HEK293 (cell line): ENCODE measurements at regions not wholly inside any gene's neighbourhood (a gene's known extent, or its start where the extent isn't known, plus 50 kb on each side); places are given as distances from the start of the nearest gene placed in this dataset.

Source experiments
- TCF7L2 ChIP-seq: IDR thresholded peaks from 2 replicates; pipeline ENCODE4 v1.6.1; 2011; ENCODE audit warnings: low read depth, mild to moderate bottlenecking, inconsistent platforms, low read length, moderate library complexity, borderline replicate concordance
- ZBTB1 ChIP-seq: fragments of 450-650 bp; formaldehyde crosslinking; IDR thresholded peaks from 2 replicates; pipeline ENCODE4 v1.5.1; 2016; ENCODE audit warnings: missing biosample characterization, missing genetic modification characterization
- ZBTB7A ChIP-seq: fragments of 450-650 bp; formaldehyde crosslinking; IDR thresholded peaks from 2 replicates; pipeline ENCODE4 v1.5.1; 2016; ENCODE audit warnings: low read depth, missing biosample characterization, missing genetic modification characterization
- ZNF174 ChIP-seq: fragments of 450-650 bp; formaldehyde crosslinking; IDR thresholded peaks from 2 replicates; pipeline ENCODE4 v1.5.0; 2017; ENCODE audit warnings: missing biosample characterization, mild to moderate bottlenecking, missing genetic modification characterization
- ZNF354C ChIP-seq: fragments of 450-650 bp; formaldehyde crosslinking; IDR thresholded peaks from 2 replicates; pipeline ENCODE4 v1.5.1; 2016; ENCODE audit warnings: missing biosample characterization, missing genetic modification characterization, low read depth, borderline replicate concordance
- ZNF416 ChIP-seq: fragments of 450-650 bp; formaldehyde crosslinking; IDR thresholded peaks from 2 replicates; pipeline ENCODE4 v1.5.1; 2016; ENCODE audit warnings: missing biosample characterization, missing genetic modification characterization
- ZNF664 ChIP-seq: fragments of 450-650 bp; formaldehyde crosslinking; IDR thresholded peaks from 2 replicates; pipeline ENCODE4 v1.5.1; 2016; ENCODE audit warnings: missing biosample characterization, missing genetic modification characterization
- TF ChIP-seq, protein P1 (sequence below): fragments of 450-650 bp; formaldehyde crosslinking; IDR thresholded peaks from 2 replicates; pipeline ENCODE4 v1.5.1; 2016; ENCODE audit warnings: missing biosample characterization, missing genetic modification characterization

DNA sequence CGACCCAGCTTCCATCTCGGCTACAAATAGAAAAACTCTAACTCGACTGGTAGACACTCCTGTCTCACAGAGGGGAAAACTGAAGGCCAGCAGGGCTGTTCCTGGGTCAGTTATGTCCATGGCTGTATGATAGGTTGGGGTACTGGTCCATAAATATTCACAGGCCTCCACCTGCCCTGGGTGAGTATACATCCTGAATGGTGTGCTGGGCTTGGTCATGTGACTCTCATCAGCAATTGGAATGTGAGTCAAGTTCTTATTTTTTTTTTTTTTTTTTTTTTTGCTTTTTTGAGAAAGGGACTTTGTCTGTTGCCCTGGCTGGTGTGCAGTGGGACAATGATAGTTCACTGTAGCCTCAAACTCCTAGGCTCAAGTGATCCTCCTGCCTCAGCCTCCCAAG, 58.3 kb upstream of the NEK6 start:
- no peak for TF ChIP-seq TCF7L2
- TF ChIP-seq, protein P1, sequence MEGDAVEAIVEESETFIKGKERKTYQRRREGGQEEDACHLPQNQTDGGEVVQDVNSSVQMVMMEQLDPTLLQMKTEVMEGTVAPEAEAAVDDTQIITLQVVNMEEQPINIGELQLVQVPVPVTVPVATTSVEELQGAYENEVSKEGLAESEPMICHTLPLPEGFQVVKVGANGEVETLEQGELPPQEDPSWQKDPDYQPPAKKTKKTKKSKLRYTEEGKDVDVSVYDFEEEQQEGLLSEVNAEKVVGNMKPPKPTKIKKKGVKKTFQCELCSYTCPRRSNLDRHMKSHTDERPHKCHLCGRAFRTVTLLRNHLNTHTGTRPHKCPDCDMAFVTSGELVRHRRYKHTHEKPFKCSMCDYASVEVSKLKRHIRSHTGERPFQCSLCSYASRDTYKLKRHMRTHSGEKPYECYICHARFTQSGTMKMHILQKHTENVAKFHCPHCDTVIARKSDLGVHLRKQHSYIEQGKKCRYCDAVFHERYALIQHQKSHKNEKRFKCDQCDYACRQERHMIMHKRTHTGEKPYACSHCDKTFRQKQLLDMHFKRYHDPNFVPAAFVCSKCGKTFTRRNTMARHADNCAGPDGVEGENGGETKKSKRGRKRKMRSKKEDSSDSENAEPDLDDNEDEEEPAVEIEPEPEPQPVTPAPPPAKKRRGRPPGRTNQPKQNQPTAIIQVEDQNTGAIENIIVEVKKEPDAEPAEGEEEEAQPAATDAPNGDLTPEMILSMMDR (tag by site-specific recombination) = no peak
- TF ChIP-seq ZNF354C (tag by site-specific recombination) = no peak
- no peak for TF ChIP-seq ZNF416 (tag by site-specific recombination)
- TF ChIP-seq ZNF174 (tag by site-specific recombination) = no peak
- TF ChIP-seq ZBTB7A = no peak
- TF ChIP-seq ZNF664 (tag by site-specific recombination) = no peak
- no peak for TF ChIP-seq ZBTB1 (tag by site-specific recombination)
